HG03558 (cell line): ENCODE measurements at regions not wholly inside any gene's neighbourhood (a gene's known extent, or its start where the extent isn't known, plus 50 kb on each side); places are given as distances from the start of the nearest gene placed in this dataset.
"Not testable (repeated sequence)": the region's sequence is repeated elsewhere in the genome, so short reads cannot be mapped to it uniquely, and the experiment has no call there.

Experiments
- ATAC-seq: cut with Tn5 transposase; IDR thresholded peaks from one replicate; pipeline ENCODE4 v1.9.1; 2021; ENCODE audit warnings: moderate number of reproducible peaks; ENCODE audit not compliant: unreplicated experiment; ENCODE audit errors: extremely low read depth

DNA sequence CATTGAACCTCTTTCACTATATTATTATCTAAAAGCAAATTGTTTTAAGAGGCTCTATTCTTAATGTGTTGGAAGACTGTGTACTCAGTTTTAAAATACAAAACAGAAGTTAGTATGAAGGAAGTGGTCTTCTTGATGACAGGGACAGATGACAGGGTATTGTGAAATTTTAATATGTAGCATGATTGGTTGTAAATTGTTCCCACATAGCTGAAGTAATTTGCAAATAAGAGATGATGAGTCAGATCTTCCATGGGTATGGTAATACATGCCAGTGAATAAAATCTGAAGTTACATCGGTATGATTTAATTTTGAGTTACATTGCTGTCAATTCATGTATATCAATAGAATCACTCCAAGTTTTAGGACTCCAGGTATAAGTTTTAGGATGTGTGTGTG, 454.8 kb downstream of the AEBP2 start:
- no peak for ATAC-seq

DNA sequence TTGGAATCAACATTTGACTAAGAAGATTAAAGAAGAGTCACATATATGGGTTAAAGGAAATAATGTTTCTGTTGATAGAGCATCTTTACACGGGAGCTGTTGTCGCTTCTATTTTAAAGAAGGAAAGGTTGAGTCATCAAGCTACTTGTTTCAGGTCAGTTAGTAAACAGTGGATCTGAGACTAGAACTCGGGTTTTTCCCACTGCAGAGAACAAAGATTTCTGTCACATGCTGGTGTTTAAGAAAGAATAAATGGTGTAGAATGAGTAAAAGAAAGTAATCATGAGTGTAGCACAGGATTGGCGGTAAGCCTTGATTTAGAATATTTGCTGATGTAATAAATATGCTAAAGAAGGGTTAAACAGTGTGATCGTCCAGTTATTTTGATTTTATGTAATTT, 455.5 kb downstream of the AEBP2 start:
- ATAC-seq, result peak; percentile 79

- no peak for ATAC-seq
Measured at GRCh38 chr12:19895246-19896020, 456.1 kb downstream of the AEBP2 start.

DNA sequence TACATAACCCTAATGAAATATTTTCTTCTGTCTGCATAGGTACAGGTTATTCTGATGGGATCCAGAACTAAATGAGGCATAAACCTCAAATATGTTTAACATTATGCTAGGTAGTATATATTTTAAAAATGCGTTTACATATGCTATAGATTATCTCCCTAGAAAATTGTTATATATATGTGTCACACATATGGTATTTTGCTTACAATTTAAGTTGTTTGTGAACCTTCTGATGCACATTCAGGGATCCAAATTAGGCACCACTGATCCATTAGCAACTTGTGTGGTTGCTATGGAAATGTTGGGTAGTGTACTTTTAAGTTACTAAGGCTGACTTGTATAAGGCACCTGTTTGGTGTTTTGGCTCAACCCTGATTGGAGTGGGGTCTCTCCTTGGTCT, 456.7 kb downstream of the AEBP2 start:
- ATAC-seq, result no peak

- ATAC-seq, result no peak
Measured at GRCh38 chr12:19896534-19896933, 457.2 kb downstream of the AEBP2 start.

DNA sequence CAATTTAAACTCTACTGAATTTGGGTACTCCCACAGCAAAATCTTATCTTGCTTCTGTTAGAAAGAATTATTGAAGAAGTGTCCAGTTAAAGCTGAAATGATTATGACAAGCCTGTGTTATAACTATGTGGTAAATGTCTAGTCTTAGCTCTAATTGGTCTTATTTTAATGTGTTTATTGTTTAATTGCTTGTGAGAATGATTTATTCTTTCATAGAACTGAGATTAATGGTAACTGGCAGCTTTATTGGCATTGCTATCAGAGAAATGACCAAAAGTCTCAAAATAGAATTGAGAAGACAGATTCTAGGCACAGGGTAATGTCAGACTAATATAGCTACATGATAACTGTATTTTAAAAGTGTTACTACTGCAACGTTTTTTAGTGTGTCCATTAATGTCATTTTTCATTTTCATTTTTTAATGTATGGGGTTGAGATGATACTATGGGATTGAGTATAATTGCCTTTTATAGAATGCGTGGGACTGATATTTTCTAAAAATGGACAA, 458.7 kb downstream of the AEBP2 start:
- no peak for ATAC-seq

DNA sequence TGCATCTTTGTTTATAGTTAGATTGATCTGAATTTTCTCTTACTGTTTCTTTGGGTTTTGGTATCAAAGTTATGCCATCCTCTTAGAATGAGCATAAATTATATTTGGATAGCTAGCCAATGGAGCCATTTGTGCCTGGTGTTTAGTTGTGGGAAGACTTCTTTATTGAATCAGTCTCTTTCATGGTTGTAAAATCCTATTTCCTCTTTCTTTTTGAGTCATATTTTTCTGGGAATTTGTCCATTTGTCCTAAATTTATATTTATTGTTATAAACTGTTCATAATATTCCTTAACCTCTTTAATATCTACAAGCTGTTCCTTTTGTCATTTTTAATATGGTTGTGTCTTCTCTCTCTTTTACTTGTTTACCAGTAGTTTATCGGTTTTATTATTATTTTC, 462.5 kb downstream of the AEBP2 start:
- ATAC-seq, result no peak

- ATAC-seq, result no peak
Measured at GRCh38 chr12:19904819-19905218, 463.5 kb upstream of the PDE3A start.

DNA sequence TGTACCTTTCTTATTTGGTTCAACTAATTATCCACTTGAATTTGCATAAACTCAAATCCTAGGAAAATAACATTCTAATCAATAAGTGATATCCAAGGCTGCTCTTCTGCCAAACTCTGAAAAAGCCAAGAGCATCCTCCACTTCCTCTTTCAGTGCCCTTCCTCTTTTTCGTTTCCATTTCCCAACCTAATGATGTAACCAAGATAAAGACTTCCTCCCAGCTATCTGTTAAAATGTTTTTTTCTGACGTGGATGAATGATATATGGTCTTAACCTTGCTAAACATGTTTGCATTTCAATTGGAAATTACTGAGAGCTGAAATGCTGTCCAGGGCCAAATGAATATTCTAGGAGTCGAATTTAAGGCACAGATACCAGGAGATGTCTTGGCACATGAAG, 459.5 kb upstream of the PDE3A start:
- no peak for ATAC-seq

- ATAC-seq, result no peak
Measured at GRCh38 chr12:19909418-19909817, 458.9 kb upstream of the PDE3A start.

DNA sequence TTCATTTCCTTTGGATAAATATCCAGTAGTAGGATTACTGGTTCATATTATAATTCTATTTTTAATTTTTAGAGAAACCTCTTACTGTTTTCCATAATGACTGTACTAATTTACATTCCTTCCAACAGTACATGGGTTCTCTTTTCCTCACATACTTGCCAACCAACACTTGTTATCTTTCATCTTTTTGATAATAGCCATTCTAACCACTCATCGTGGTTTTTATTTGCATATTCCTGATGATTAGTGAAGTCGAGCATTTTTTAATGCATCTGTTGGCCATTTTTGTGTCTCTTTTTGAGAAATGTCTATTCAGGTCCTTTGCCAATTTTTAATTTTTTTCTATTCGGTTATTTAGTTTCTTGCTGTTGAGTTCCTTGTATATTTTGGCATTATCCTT, 457.7 kb upstream of the PDE3A start:
- ATAC-seq, result no peak

- ATAC-seq, result no peak
Measured at GRCh38 chr12:19912991-19913390, 455.3 kb upstream of the PDE3A start.

DNA sequence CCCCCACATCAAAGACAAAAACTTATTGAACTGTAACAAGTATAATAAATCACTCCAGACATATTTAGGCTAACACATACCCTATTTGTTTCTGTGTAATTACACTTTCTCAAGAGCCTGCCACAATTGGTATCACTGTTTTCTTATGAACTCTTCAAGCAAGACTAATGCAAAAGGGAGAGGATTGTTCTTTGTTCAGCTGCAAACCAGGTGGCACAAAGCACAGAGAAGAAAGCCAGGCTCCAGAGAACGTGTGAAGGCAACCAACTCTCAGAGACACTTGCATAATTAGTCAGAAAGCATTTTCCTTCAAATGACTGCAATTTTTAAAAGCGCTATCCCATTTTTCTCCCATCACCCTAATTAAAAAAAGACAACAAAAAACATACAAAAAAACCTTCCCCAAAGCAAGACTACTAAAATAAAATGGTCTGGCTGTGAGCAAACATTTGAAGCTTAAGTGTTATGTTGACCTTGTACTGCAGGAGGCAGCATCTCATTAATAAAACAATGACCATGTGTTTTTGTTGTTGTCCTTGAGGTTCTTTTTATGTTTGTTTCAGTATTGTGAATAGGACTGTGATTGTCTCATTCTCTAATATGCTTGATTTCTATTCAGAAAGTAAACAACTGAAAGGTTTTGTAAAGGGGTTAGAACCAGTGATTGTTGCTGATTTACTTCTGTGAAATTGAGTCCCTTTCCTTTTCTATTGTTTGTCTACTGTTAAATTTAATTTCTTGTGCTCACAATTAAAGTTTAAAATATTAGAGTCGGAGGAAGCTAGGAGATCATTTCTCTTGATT, 452.7 kb upstream of the PDE3A start:
- no peak for ATAC-seq

- ATAC-seq, result no peak
Measured at GRCh38 chr12:19916196-19916753, 452.1 kb upstream of the PDE3A start.

- ATAC-seq, result no peak
Measured at GRCh38 chr12:19916974-19917373, 451.4 kb upstream of the PDE3A start.

- ATAC-seq, result not testable (repeated sequence)
Measured at GRCh38 chr12:19921716-19922115, 446.6 kb upstream of the PDE3A start.

- no peak for ATAC-seq
Measured at GRCh38 chr12:19922717-19923116, 445.6 kb upstream of the PDE3A start.

GRCh38 chr12:19924360-19924759, 444.0 kb upstream of the PDE3A start:
- no peak for ATAC-seq

GRCh38 chr12:19925841-19926240, 442.5 kb upstream of the PDE3A start:
- ATAC-seq, result no peak

- no peak for ATAC-seq
Measured at GRCh38 chr12:19926266-19926665, 442.1 kb upstream of the PDE3A start.

DNA sequence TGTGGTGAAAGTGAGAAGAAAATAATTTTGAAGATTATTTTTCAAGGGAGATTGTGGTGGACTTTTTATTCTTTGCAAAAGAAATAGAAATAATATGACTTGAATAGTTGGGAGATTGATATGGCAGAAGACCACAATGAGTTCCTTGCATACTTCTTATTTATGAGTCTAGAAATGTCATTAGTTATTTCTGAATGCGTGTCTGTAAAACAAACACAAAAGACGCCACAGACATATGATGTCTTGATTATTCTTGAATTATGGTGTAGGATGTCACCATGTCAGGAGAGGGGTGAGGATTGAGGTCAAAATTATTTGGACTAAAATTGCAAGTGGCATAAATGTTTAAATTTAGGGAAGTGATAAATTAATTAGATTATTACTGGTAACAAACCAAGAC, 440.7 kb upstream of the PDE3A start:
- no peak for ATAC-seq
